ENCODE measurements at regions not wholly inside any gene's neighbourhood (a gene's known extent, or its start where the extent isn't known, plus 50 kb on each side); places are given as distances from the start of the nearest gene placed in this dataset.

- H3K9me3 ChIP-seq (ENCODE audit: control insufficient read depth in 4 of 4, insufficient read depth in 3 of 4, low read length in 3 of 4) = no peaks in the 10 kb centered on the region
- H3K4me3 ChIP-seq = no peak overlapping the region
- H3K36me3 ChIP-seq (ENCODE audit: control insufficient read depth in 4 of 4, insufficient read depth in 4 of 4, low read length in 4 of 4) = no peaks in the 10 kb centered on the region
- no peak for TF ChIP-seq CTCF (IDR thresholded peaks at IDR 0.05; ENCODE audit: control extremely low read depth, extremely low read depth)
- peaks cover 0 to 9% (median 0%) of the 10 kb centered on the region in 3 donors for H3K27me3 ChIP-seq (ENCODE audit: control insufficient read depth in 3 of 3, insufficient read depth in 3 of 3, low read length in 2 of 3)
- H3K27ac ChIP-seq (ENCODE audit: low read depth in 1 of 2, low read length in 1 of 2) = no peak overlapping the region
- no peak overlapping the region for H3K9ac ChIP-seq (ENCODE audit: insufficient read depth in 1 of 2, low read length in 2 of 2)
- no peak for DNase-seq
- 90 to 96% methylated on average over 8 of the region's 8 CpGs for WGBS, 2 donors
- peaks cover 0 to 17% (median 2%) of the 10 kb centered on the region in 5 donors for H3K4me1 ChIP-seq (ENCODE audit: control insufficient read depth in 5 of 5, insufficient read depth in 5 of 5, low read length in 5 of 5)
- no peak for ATAC-seq (ENCODE audit: insufficient read depth, low FRiP score)
Measured at GRCh38 chr10:42938351-42938750, 138.5 kb upstream of the RET start.

- no peak for TF ChIP-seq CTCF (IDR thresholded peaks at IDR 0.05; ENCODE audit: control extremely low read depth, extremely low read depth)
- WGBS, 2 donors = 89 to 91% methylated on average over 11 of the region's 11 CpGs
- Histone ChIP-seq H3K27ac (ENCODE audit: low read depth in 1 of 2, low read length in 1 of 2) (no peak overlapping the region), H3K9me3 (ENCODE audit: control insufficient read depth in 4 of 4, insufficient read depth in 3 of 4, low read length in 3 of 4) (no peaks in the 10 kb centered on the region), H3K27me3 (ENCODE audit: control insufficient read depth in 3 of 3, insufficient read depth in 3 of 3, low read length in 2 of 3) (peaks cover 0 to 5% (median 0%) of the 10 kb centered on the region in 3 donors), H3K9ac (ENCODE audit: insufficient read depth in 1 of 2, low read length in 2 of 2) (no peak overlapping the region), H3K4me3 (no peak overlapping the region), H3K4me1 (ENCODE audit: control insufficient read depth in 5 of 5, insufficient read depth in 5 of 5, low read length in 5 of 5) (peaks cover 0 to 10% (median 0%) of the 10 kb centered on the region in 5 donors), H3K36me3 (ENCODE audit: control insufficient read depth in 4 of 4, insufficient read depth in 4 of 4, low read length in 4 of 4) (no peaks in the 10 kb centered on the region)
- ATAC-seq (ENCODE audit: insufficient read depth, low FRiP score) (no peak), DNase-seq (no peak)
Measured at GRCh38 chr10:42939237-42939636, 137.6 kb upstream of the RET start.

- H3K4me1 ChIP-seq (ENCODE audit: control insufficient read depth in 5 of 5, insufficient read depth in 5 of 5, low read length in 5 of 5) = peaks cover 0 to 10% (median 0%) of the 10 kb centered on the region in 5 donors
- H3K27ac ChIP-seq (ENCODE audit: low read depth in 1 of 2, low read length in 1 of 2) = no peak overlapping the region
- no peak for TF ChIP-seq CTCF (IDR thresholded peaks at IDR 0.05; ENCODE audit: control extremely low read depth, extremely low read depth)
- peaks cover 0 to 5% (median 0%) of the 10 kb centered on the region in 3 donors for H3K27me3 ChIP-seq (ENCODE audit: control insufficient read depth in 3 of 3, insufficient read depth in 3 of 3, low read length in 2 of 3)
- H3K4me3 ChIP-seq = no peak overlapping the region
- DNase-seq (no peak), ATAC-seq (ENCODE audit: insufficient read depth, low FRiP score) (no peak)
- 83 to 88% methylated on average over 15 of the region's 15 CpGs for WGBS, 2 donors
- no peaks in the 10 kb centered on the region for H3K36me3 ChIP-seq (ENCODE audit: control insufficient read depth in 4 of 4, insufficient read depth in 4 of 4, low read length in 4 of 4)
- H3K9me3 ChIP-seq (ENCODE audit: control insufficient read depth in 4 of 4, insufficient read depth in 3 of 4, low read length in 3 of 4) = no peaks in the 10 kb centered on the region
- H3K9ac ChIP-seq (ENCODE audit: insufficient read depth in 1 of 2, low read length in 2 of 2) = no peak overlapping the region
Measured at GRCh38 chr10:42939685-42940366, 137.0 kb upstream of the RET start.

Data from lung (tissue), 11 donors.